EL (cell line): ENCODE measurements at regions not wholly inside any gene's neighbourhood (a gene's known extent, or its start where the extent isn't known, plus 50 kb on each side); places are given as distances from the start of the nearest gene placed in this dataset.
A peak's percentile ranks its signal among the peaks of the same experiment; 100 is the strongest.

Experiments
- DNase-seq: peaks from one replicate; pipeline ENCODE4 v3.0.0-alpha.2; 2016

DNA sequence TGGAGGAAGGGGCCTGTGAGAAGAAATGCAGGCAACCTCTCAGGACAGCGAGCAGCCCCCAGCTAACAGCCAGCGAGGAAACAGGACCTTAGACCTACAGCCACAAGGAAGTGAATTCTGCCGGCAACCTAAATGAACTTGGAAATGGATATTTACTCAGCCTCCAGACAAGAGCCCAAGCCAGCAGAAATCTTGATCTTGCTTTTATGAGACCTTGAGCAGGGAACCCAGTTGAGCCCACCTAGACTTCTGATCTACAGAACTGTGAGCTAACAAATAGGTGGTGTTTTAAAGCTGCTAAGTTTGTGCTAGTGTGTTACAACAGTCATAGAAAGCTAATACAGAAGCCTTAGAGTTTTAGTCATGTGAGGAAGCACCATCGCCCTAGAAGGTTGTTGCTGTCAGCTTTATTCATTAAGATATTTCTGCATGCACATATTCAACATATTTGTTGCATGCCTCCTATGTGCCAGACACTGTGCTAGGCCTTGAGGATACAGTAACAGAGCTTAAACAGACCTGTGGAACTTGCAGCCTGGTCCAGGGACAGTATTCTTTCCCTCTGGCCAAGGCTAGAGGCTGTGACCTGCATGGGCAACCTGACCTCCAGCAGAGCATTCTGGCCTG lies 50.3 kb downstream of the NALF2 start:
- no peak for DNase-seq

GRCh38 chrX:69555481-69556041 lies 51.4 kb downstream of the NALF2 start:
- no peak for DNase-seq

GRCh38 chrX:69556060-69557011 lies 52.2 kb downstream of the NALF2 start:
- peak; percentile 0 for DNase-seq

DNA sequence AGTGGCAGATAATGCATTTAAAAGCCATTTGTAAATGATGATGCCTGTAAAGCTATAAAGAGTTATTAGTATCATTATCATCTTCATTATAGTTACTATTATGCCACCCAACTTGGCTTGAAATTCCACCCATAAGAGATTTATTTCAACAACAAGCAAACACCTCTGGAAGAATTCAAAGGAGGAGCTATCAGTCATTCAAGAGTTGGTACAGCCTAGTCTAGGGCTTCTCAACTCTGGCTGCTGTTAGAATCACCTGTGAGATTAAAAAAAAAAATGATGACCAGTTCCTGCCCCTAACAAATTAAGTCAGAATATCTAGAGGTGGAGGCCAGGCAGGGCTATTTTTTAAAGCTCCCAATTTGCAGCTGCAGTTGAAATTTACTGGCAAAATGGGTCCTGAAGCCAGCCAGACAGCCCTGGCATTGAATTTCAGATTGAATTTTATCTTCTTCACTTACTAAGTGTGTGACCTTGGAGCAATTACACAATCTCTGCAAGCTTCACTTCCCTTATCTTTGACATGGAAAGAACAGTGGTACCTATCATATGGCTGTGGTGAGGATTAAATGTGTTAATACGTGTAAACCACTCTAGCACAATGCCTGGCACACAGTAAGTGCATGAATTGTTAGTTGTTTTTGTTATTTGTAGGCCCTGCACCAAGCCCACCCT lies 52.9 kb upstream of the EDA start:
- DNase-seq: no peak

DNA sequence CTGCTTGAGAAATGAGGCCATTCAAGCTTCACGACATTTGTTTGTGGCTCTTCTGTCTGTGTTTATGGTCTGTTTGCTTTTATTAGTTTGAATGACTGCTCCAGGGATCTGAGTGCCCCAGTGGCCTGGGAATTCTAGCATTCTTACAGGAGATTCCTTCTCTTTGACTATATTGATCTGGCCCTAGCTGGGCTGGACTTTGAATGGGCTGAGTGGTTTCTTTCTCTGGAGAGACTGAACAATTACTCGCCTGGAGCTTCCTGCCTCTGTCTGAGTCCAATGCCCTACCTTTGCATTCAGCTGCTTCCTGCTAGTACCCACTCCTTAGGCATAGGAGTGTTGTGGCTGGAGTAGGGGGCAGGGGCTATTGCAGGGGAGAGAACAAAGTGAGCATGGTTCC lies 51.2 kb upstream of the EDA start:
- no peak for DNase-seq

DNA sequence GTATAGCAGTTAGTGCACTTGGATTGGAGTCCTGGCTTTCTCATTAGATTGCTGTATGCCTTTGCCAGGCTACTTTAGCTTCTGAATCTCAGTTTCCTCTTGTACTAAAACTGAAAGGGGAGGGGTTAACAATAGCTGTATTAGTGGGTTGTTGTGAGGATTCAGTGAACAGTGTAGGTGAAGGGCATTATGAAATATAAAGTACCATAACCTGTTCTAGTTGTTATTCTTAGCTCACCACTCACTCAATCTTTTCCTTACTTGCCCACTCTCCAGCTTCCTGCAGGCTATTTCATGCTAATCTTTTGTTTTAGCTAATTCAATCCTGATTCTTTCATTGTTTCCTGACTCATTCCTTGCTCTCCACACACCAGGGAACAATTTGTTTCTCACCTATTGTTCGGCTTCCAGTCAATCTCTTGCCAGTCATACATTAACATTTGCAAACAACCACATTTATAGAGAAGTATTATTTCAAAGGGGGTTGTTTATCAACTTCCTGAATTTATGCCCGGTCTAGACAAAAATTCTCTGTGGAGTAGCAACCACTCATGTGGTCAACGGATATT lies 50.6 kb upstream of the EDA start:
- no peak for DNase-seq
